ENCODE measurements at regions not wholly inside any gene's neighbourhood (a gene's known extent, or its start where the extent isn't known, plus 50 kb on each side); places are given as distances from the start of the nearest gene placed in this dataset.

- no peak for TF ChIP-seq CTCF (IDR thresholded peaks at IDR 0.05)
- Histone ChIP-seq H3K27me3 (ENCODE audit: control insufficient read depth in 1 of 2, insufficient read depth in 2 of 2, low read length in 2 of 2) (no peaks in the 10 kb centered on the region), H3K9me3 (ENCODE audit: control insufficient read depth in 1 of 2, insufficient read depth in 1 of 2, low read length in 2 of 2) (no peaks in the 10 kb centered on the region), H3K27ac (ENCODE audit: low read depth in 1 of 2, low read length in 2 of 2) (no peak overlapping the region), H3K4me3 (ENCODE audit: low read length) (no peak overlapping the region), H3K4me1 (ENCODE audit: insufficient read depth, low read length) (peaks cover 22% of the 10 kb centered on the region), H3K36me3 (ENCODE audit: insufficient read depth, low read length) (peaks cover 52% of the 10 kb centered on the region)
- no peak overlapping the region for H3K27ac Mint-ChIP-seq
- ATAC-seq (ENCODE audit: poor library complexity), result no peak
- ChIA-PET CTCF (interaction anchor here (1.8 kb wide), 1 partner anchor 23 kb away, joined by 4 read pairs; no protein-coding TSS in a partner anchor), POLR2A (no interaction called here)
- H3K36me3 Mint-ChIP-seq (ENCODE audit: low read depth), result peaks cover 57% of the 10 kb centered on the region
- H3K27me3 Mint-ChIP-seq, result no peaks in the 10 kb centered on the region
- no peak for DNase-seq
- intact Hi-C loops (cut with DNase I, micrococcal nuclease), result no loop called here
- H3K4me1 Mint-ChIP-seq (ENCODE audit: low read depth), result peaks cover 16% of the 10 kb centered on the region
- no peaks in the 10 kb centered on the region for H3K9me3 Mint-ChIP-seq
- H3K4me3 Mint-ChIP-seq, result no peak overlapping the region
Observed at GRCh38 chr12:124442772-124443445, 124.5 kb downstream of the NCOR2 start.

GRCh38 chr12:124442281-124442680 is 125.1 kb downstream of the NCOR2 start:
- no peak overlapping the region for H3K4me3 Mint-ChIP-seq
- DNase-seq (no peak), ATAC-seq (ENCODE audit: poor library complexity) (no peak)
- no peaks in the 10 kb centered on the region for H3K9me3 Mint-ChIP-seq
- peaks cover 47% of the 10 kb centered on the region for H3K36me3 ChIP-seq (ENCODE audit: insufficient read depth, low read length)
- H3K27me3 Mint-ChIP-seq, result no peaks in the 10 kb centered on the region
- H3K4me1 ChIP-seq (ENCODE audit: insufficient read depth, low read length), result peaks cover 22% of the 10 kb centered on the region
- no peak overlapping the region for H3K27ac ChIP-seq (ENCODE audit: low read depth in 1 of 2, low read length in 2 of 2)
- H3K4me1 Mint-ChIP-seq (ENCODE audit: low read depth), result peaks cover 16% of the 10 kb centered on the region
- no peak overlapping the region for H3K27ac Mint-ChIP-seq
- intact Hi-C loops (cut with DNase I, micrococcal nuclease), result no loop called here
- H3K9me3 ChIP-seq (ENCODE audit: control insufficient read depth in 1 of 2, insufficient read depth in 1 of 2, low read length in 2 of 2), result no peaks in the 10 kb centered on the region
- no peak overlapping the region for H3K4me3 ChIP-seq (ENCODE audit: low read length)
- H3K27me3 ChIP-seq (ENCODE audit: control insufficient read depth in 1 of 2, insufficient read depth in 2 of 2, low read length in 2 of 2), result no peaks in the 10 kb centered on the region
- ChIA-PET POLR2A (no interaction called here), CTCF (interaction anchor here (1.8 kb wide), 1 partner anchor 24 kb away, joined by 4 read pairs; no protein-coding TSS in a partner anchor)
- H3K36me3 Mint-ChIP-seq (ENCODE audit: low read depth), result peaks cover 51% of the 10 kb centered on the region
- TF ChIP-seq CTCF (IDR thresholded peaks at IDR 0.05), result no peak

- Histone ChIP-seq H3K4me1 (ENCODE audit: insufficient read depth, low read length) (peaks cover 22% of the 10 kb centered on the region), H3K36me3 (ENCODE audit: insufficient read depth, low read length) (peaks cover 44% of the 10 kb centered on the region), H3K4me3 (ENCODE audit: low read length) (no peak overlapping the region), H3K27me3 (ENCODE audit: control insufficient read depth in 1 of 2, insufficient read depth in 2 of 2, low read length in 2 of 2) (no peaks in the 10 kb centered on the region), H3K27ac (ENCODE audit: low read depth in 1 of 2, low read length in 2 of 2) (no peak overlapping the region), H3K9me3 (ENCODE audit: control insufficient read depth in 1 of 2, insufficient read depth in 1 of 2, low read length in 2 of 2) (no peaks in the 10 kb centered on the region)
- H3K27ac Mint-ChIP-seq, result peak overlapping the region; percentile 58
- peaks cover 46% of the 10 kb centered on the region for H3K36me3 Mint-ChIP-seq (ENCODE audit: low read depth)
- POLR2A ChIA-PET, result no interaction called here
- H3K4me3 Mint-ChIP-seq, result no peak overlapping the region
- ATAC-seq (ENCODE audit: poor library complexity) (no peak), DNase-seq (no peak)
- TF ChIP-seq CTCF (IDR thresholded peaks at IDR 0.05), result no peak
- peaks cover 16% of the 10 kb centered on the region for H3K4me1 Mint-ChIP-seq (ENCODE audit: low read depth)
- H3K9me3 Mint-ChIP-seq, result no peaks in the 10 kb centered on the region
- no peaks in the 10 kb centered on the region for H3K27me3 Mint-ChIP-seq
- CTCF ChIA-PET, result interaction anchor here (1.8 kb wide), 1 partner anchor 24 kb away, joined by 4 read pairs; no protein-coding TSS in a partner anchor
- intact Hi-C loops (cut with DNase I, micrococcal nuclease), result no loop called here
Observed at GRCh38 chr12:124441443-124442194, 125.8 kb downstream of the NCOR2 start.

All from CD4-positive, alpha-beta T cell (primary cell).